ENCODE measurements at regions not wholly inside any gene's neighbourhood (a gene's known extent, or its start where the extent isn't known, plus 50 kb on each side); places are given as distances from the start of the nearest gene placed in this dataset.

GRCh38 chr11:80990885-80991284 is 1550.1 kb upstream of the TENM4 start:
- no peak for DNase-seq
- TF ChIP-seq CTCF (IDR thresholded peaks at IDR 0.05) = no peak
- H3K4me1 Mint-ChIP-seq (ENCODE audit: low read depth) = no peaks in the 10 kb centered on the region
- H3K27ac Mint-ChIP-seq = no peak overlapping the region
- no peak overlapping the region for H3K27ac ChIP-seq (ENCODE audit: low read depth in 1 of 2, low read length in 2 of 2)
- ChIA-PET CTCF (no interaction called here), POLR2A (no interaction called here)
- intact Hi-C loops (cut with DNase I, micrococcal nuclease) = no loop called here
- H3K9me3 ChIP-seq (ENCODE audit: control insufficient read depth in 1 of 2, insufficient read depth in 1 of 2, low read length in 2 of 2) = peaks cover 0 to 8% of the 10 kb centered on the region in 2 experiments
- no peak for ATAC-seq (ENCODE audit: poor library complexity)
- no peaks in the 10 kb centered on the region for H3K36me3 Mint-ChIP-seq (ENCODE audit: low read depth)
- H3K27me3 Mint-ChIP-seq = no peaks in the 10 kb centered on the region
- no peaks in the 10 kb centered on the region for H3K27me3 ChIP-seq (ENCODE audit: control insufficient read depth in 1 of 2, insufficient read depth in 2 of 2, low read length in 2 of 2)
- no peaks in the 10 kb centered on the region for H3K36me3 ChIP-seq (ENCODE audit: insufficient read depth, low read length)
- H3K4me3 ChIP-seq (ENCODE audit: low read length) = no peak overlapping the region
- H3K4me3 Mint-ChIP-seq = no peak overlapping the region
- peaks cover 20% of the 10 kb centered on the region for H3K9me3 Mint-ChIP-seq
- no peaks in the 10 kb centered on the region for H3K4me1 ChIP-seq (ENCODE audit: insufficient read depth, low read length)

GRCh38 chr11:80987171-80987570 is 1546.3 kb upstream of the TENM4 start:
- H3K27ac ChIP-seq (ENCODE audit: low read depth in 1 of 2, low read length in 2 of 2) = no peak overlapping the region
- no peak overlapping the region for H3K4me3 ChIP-seq (ENCODE audit: low read length)
- no peaks in the 10 kb centered on the region for H3K4me1 ChIP-seq (ENCODE audit: insufficient read depth, low read length)
- ChIA-PET POLR2A (no interaction called here), CTCF (no interaction called here)
- Mint-ChIP-seq H3K9me3 (peaks cover 21% of the 10 kb centered on the region), H3K4me1 (ENCODE audit: low read depth) (no peaks in the 10 kb centered on the region), H3K27me3 (no peaks in the 10 kb centered on the region), H3K27ac (no peak overlapping the region), H3K4me3 (no peak overlapping the region), H3K36me3 (ENCODE audit: low read depth) (no peaks in the 10 kb centered on the region)
- H3K36me3 ChIP-seq (ENCODE audit: insufficient read depth, low read length) = no peaks in the 10 kb centered on the region
- peaks cover 0 to 10% of the 10 kb centered on the region in 2 experiments for H3K9me3 ChIP-seq (ENCODE audit: control insufficient read depth in 1 of 2, insufficient read depth in 1 of 2, low read length in 2 of 2)
- intact Hi-C loops (cut with DNase I, micrococcal nuclease) = no loop called here
- no peak for TF ChIP-seq CTCF (IDR thresholded peaks at IDR 0.05)
- DNase-seq (no peak), ATAC-seq (ENCODE audit: poor library complexity) (no peak)
- no peaks in the 10 kb centered on the region for H3K27me3 ChIP-seq (ENCODE audit: control insufficient read depth in 1 of 2, insufficient read depth in 2 of 2, low read length in 2 of 2)

GRCh38 chr11:80986421-80987074 is 1545.7 kb upstream of the TENM4 start:
- ChIA-PET POLR2A (no interaction called here), CTCF (no interaction called here)
- ATAC-seq (ENCODE audit: poor library complexity) = no peak
- peaks cover 0 to 14% of the 10 kb centered on the region in 2 experiments for H3K9me3 ChIP-seq (ENCODE audit: control insufficient read depth in 1 of 2, insufficient read depth in 1 of 2, low read length in 2 of 2)
- Mint-ChIP-seq H3K27ac (no peak overlapping the region), H3K9me3 (peaks cover 18% of the 10 kb centered on the region), H3K36me3 (ENCODE audit: low read depth) (no peaks in the 10 kb centered on the region), H3K4me1 (ENCODE audit: low read depth) (no peaks in the 10 kb centered on the region), H3K27me3 (no peaks in the 10 kb centered on the region), H3K4me3 (no peak overlapping the region)
- no peak overlapping the region for H3K27ac ChIP-seq (ENCODE audit: low read depth in 1 of 2, low read length in 2 of 2)
- H3K4me1 ChIP-seq (ENCODE audit: insufficient read depth, low read length) = no peaks in the 10 kb centered on the region
- intact Hi-C loops (cut with DNase I, micrococcal nuclease) = no loop called here
- H3K27me3 ChIP-seq (ENCODE audit: control insufficient read depth in 1 of 2, insufficient read depth in 2 of 2, low read length in 2 of 2) = no peaks in the 10 kb centered on the region
- no peak for TF ChIP-seq CTCF (IDR thresholded peaks at IDR 0.05)
- no peak overlapping the region for H3K4me3 ChIP-seq (ENCODE audit: low read length)
- no peak for DNase-seq
- no peaks in the 10 kb centered on the region for H3K36me3 ChIP-seq (ENCODE audit: insufficient read depth, low read length)

All from CD4-positive, alpha-beta T cell (primary cell).